ENCODE measurements at regions not wholly inside any gene's neighbourhood (a gene's known extent, or its start where the extent isn't known, plus 50 kb on each side); places are given as distances from the start of the nearest gene placed in this dataset.

DNA sequence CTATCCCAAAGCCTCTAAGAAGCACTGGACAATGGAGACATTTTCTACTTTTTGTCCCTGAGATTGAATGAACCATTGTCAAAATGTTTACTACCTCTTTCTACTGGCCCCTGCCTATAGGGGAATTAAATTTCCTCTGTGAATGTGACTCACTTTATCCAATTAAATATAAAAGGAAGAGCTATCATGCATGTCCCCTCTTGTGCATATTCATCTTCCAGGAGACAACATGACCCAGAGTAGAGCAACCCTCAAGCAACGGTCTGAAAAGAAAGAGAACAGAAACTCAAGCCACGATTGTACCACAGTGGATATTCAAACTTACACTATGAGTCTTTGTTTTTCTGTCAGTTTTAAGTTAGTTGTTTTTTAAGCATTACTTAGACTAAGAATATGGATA is 938.4 kb upstream of the ATXN7L3B start:
- TF ChIP-seq CTCF (conservative IDR thresholded peaks at IDR 0.05) (no peak), EZH2 (IDR thresholded peaks at IDR 0.05; ENCODE audit: low read depth) (no peak)
